ENCODE measurements at regions not wholly inside any gene's neighbourhood (a gene's known extent, or its start where the extent isn't known, plus 50 kb on each side); places are given as distances from the start of the nearest gene placed in this dataset.

DNA sequence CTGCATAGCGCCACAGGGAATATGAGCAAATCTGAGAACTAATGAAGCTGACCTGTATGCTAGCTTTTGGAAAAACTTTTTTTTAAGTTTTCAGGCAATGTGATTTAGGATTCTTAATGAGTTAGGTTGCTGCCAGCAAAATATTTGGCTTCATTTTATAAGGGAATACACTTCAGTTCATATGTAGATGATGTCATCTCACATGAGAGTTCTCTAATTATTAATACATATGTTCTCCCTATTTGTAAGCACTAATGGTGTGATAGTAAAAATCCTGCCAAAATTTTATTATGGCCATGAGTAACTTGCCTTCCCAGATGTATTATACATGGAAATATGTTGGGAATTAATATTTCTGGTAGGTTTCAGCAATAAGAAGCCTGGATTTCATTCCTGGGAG lies 573.8 kb downstream of the EPM2A start:
- TF ChIP-seq POLR2AphosphoS5 (IDR thresholded peaks at IDR 0.05; ENCODE audit: insufficient read depth in 1 of 2, low read depth in 1 of 2): no peak
- TF ChIP-seq, protein P1, sequence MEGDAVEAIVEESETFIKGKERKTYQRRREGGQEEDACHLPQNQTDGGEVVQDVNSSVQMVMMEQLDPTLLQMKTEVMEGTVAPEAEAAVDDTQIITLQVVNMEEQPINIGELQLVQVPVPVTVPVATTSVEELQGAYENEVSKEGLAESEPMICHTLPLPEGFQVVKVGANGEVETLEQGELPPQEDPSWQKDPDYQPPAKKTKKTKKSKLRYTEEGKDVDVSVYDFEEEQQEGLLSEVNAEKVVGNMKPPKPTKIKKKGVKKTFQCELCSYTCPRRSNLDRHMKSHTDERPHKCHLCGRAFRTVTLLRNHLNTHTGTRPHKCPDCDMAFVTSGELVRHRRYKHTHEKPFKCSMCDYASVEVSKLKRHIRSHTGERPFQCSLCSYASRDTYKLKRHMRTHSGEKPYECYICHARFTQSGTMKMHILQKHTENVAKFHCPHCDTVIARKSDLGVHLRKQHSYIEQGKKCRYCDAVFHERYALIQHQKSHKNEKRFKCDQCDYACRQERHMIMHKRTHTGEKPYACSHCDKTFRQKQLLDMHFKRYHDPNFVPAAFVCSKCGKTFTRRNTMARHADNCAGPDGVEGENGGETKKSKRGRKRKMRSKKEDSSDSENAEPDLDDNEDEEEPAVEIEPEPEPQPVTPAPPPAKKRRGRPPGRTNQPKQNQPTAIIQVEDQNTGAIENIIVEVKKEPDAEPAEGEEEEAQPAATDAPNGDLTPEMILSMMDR (IDR thresholded peaks at IDR 0.05): no peak

Data from vagina (tissue), 2 donors.